ENCODE measurements at regions not wholly inside any gene's neighbourhood (a gene's known extent, or its start where the extent isn't known, plus 50 kb on each side); places are given as distances from the start of the nearest gene placed in this dataset.

DNA sequence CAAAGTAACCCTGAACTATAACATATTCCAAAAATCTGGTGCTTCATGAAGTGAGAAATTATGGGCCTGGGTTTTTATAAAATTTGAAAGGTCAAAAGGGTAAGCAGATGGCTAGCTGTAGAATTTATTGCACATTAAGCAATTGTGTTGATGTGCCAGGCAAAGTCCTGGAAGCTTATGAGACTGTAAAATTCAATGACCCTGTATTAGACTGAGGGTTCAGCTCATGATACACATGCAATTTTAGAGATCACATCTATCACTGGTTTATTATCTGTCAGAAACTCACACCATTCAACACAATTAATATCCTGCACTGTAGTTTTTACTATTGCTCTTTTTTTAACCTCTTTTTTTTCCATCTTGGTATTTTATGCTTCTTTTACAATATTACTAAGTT, 1162.6 kb upstream of the SLC39A10 start:
- H3K9me3 ChIP-seq = no peaks in the 10 kb centered on the region
- no peak for TF ChIP-seq POLR2A (IDR thresholded peaks at IDR 0.05)
- TF ChIP-seq, protein P1, sequence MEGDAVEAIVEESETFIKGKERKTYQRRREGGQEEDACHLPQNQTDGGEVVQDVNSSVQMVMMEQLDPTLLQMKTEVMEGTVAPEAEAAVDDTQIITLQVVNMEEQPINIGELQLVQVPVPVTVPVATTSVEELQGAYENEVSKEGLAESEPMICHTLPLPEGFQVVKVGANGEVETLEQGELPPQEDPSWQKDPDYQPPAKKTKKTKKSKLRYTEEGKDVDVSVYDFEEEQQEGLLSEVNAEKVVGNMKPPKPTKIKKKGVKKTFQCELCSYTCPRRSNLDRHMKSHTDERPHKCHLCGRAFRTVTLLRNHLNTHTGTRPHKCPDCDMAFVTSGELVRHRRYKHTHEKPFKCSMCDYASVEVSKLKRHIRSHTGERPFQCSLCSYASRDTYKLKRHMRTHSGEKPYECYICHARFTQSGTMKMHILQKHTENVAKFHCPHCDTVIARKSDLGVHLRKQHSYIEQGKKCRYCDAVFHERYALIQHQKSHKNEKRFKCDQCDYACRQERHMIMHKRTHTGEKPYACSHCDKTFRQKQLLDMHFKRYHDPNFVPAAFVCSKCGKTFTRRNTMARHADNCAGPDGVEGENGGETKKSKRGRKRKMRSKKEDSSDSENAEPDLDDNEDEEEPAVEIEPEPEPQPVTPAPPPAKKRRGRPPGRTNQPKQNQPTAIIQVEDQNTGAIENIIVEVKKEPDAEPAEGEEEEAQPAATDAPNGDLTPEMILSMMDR (IDR thresholded peaks at IDR 0.05 in 4 of 5, conservative IDR thresholded peaks at IDR 0.05 in 1 of 5) = no peak
- H3K36me3 ChIP-seq = no peaks in the 10 kb centered on the region
- in situ Hi-C loops (cut with MboI; ENCODE audit: low sequenced_read_pairs in 4 of 4) = no loop called here
- no peak for ATAC-seq
- intact Hi-C loops (cut with DNase I; ENCODE audit: low total_unique reads) = no loop called here
- no peak overlapping the region for H3K4me3 ChIP-seq
- DNase-seq = no peak
- H3K27ac ChIP-seq = no peak overlapping the region
- H3K27me3 ChIP-seq = no peaks in the 10 kb centered on the region
- H3K4me1 ChIP-seq = no peaks in the 10 kb centered on the region

GRCh38 chr2:194491409-194492115, 1165.5 kb upstream of the SLC39A10 start:
- intact Hi-C loops (cut with DNase I; ENCODE audit: low total_unique reads) = no loop called here
- DNase-seq (no peak), ATAC-seq (no peak)
- no peak overlapping the region for H3K27ac ChIP-seq
- H3K9me3 ChIP-seq = no peaks in the 10 kb centered on the region
- H3K4me3 ChIP-seq = no peak overlapping the region
- H3K27me3 ChIP-seq = no peaks in the 10 kb centered on the region
- no peaks in the 10 kb centered on the region for H3K4me1 ChIP-seq
- H3K36me3 ChIP-seq = no peaks in the 10 kb centered on the region
- in situ Hi-C loops (cut with MboI; ENCODE audit: low sequenced_read_pairs in 4 of 4) = no loop called here
- TF ChIP-seq, protein P1 (IDR thresholded peaks at IDR 0.05 in 4 of 5, conservative IDR thresholded peaks at IDR 0.05 in 1 of 5) = no peak

DNA sequence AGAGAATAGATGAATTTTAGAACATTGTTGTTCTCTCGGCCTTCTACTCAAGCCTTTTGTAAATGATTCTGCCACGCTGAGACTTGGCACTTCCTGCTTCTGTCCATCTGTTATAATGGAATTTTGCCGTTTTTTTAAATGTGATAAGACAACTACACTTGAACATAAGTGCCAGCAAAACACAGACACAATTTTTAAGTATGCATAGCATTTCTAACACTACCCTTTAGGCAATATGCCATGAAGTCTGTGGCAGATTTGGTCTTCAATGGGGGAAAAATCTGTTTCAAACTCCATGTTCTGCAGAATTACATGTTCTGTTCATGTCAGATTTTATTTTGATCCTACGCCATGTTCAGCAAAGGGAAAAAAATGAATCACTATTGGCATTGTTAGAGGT, 1170.7 kb upstream of the SLC39A10 start:
- no peak for DNase-seq
- H3K4me3 ChIP-seq = no peak overlapping the region
- H3K36me3 ChIP-seq = no peaks in the 10 kb centered on the region
- no peaks in the 10 kb centered on the region for H3K27me3 ChIP-seq
- no peaks in the 10 kb centered on the region for H3K9me3 ChIP-seq
- H3K4me1 ChIP-seq = no peaks in the 10 kb centered on the region
- ATAC-seq = no peak
- in situ Hi-C loops (cut with MboI; ENCODE audit: low sequenced_read_pairs in 4 of 4) = no loop called here
- TF ChIP-seq POLR2A (IDR thresholded peaks at IDR 0.05) = no peak
- TF ChIP-seq, protein P1 (IDR thresholded peaks at IDR 0.05 in 4 of 5, conservative IDR thresholded peaks at IDR 0.05 in 1 of 5) = no peak
- intact Hi-C loops (cut with DNase I; ENCODE audit: low total_unique reads) = no loop called here
- H3K27ac ChIP-seq = no peak overlapping the region

- no peak overlapping the region for H3K27ac ChIP-seq
- ATAC-seq = no peak
- intact Hi-C loops (cut with DNase I; ENCODE audit: low total_unique reads) = no loop called here
- no peak overlapping the region for H3K4me3 ChIP-seq
- H3K27me3 ChIP-seq = no peaks in the 10 kb centered on the region
- TF ChIP-seq, protein P1 (IDR thresholded peaks at IDR 0.05 in 4 of 5, conservative IDR thresholded peaks at IDR 0.05 in 1 of 5) = no peak
- TF ChIP-seq POLR2A (IDR thresholded peaks at IDR 0.05) = no peak
- H3K4me1 ChIP-seq = no peaks in the 10 kb centered on the region
- no peaks in the 10 kb centered on the region for H3K36me3 ChIP-seq
- H3K9me3 ChIP-seq = no peaks in the 10 kb centered on the region
- in situ Hi-C loops (cut with MboI; ENCODE audit: low sequenced_read_pairs in 4 of 4) = no loop called here
- DNase-seq = no peak
Measured at GRCh38 chr2:194483041-194483440, 1174.0 kb upstream of the SLC39A10 start.

GRCh38 chr2:194465641-194466040, 1191.4 kb upstream of the SLC39A10 start:
- Histone ChIP-seq H3K27ac (no peak overlapping the region), H3K4me1 (no peaks in the 10 kb centered on the region), H3K9me3 (no peaks in the 10 kb centered on the region), H3K27me3 (no peaks in the 10 kb centered on the region), H3K36me3 (no peaks in the 10 kb centered on the region), H3K4me3 (no peak overlapping the region)
- in situ Hi-C loops (cut with MboI; ENCODE audit: low sequenced_read_pairs in 4 of 4) = no loop called here
- no peak for ATAC-seq
- intact Hi-C loops (cut with DNase I; ENCODE audit: low total_unique reads) = no loop called here
- no peak for DNase-seq
- no peak for TF ChIP-seq POLR2A (IDR thresholded peaks at IDR 0.05)
- TF ChIP-seq, protein P1 (IDR thresholded peaks at IDR 0.05 in 4 of 5, conservative IDR thresholded peaks at IDR 0.05 in 1 of 5) = no peak
